Type B pancreatic cell (in vitro differentiated cells): ENCODE measurements at regions not wholly inside any gene's neighbourhood (a gene's known extent, or its start where the extent isn't known, plus 50 kb on each side); places are given as distances from the start of the nearest gene placed in this dataset.

Experiments
- DNase-seq: peaks from one replicate; pipeline ENCODE4 v3.0.0; 2021; ENCODE audit warnings: mixed read lengths; ENCODE audit not compliant: unreplicated experiment; ENCODE audit errors: extremely low spot score
- H3K27ac Mint-ChIP-seq: 2 replicates; pipeline ENCODE4 v1.8.0; 2021; ENCODE audit warnings: mild to moderate bottlenecking, mixed read lengths
- H3K27me3 Mint-ChIP-seq: 2 replicates; pipeline ENCODE4 v1.8.0; 2021; ENCODE audit warnings: mixed read lengths
- H3K36me3 Mint-ChIP-seq: 2 replicates; pipeline ENCODE4 v1.8.0; 2021; ENCODE audit warnings: mixed read lengths
- H3K4me1 Mint-ChIP-seq: one replicate; pipeline ENCODE4 v1.8.0; 2021; ENCODE audit warnings: mixed read lengths; ENCODE audit not compliant: unreplicated experiment
- H3K4me3 Mint-ChIP-seq: 2 replicates; pipeline ENCODE4 v1.8.0; 2021; ENCODE audit warnings: mild to moderate bottlenecking, mixed read lengths
- H3K9me3 Mint-ChIP-seq: 2 replicates; pipeline ENCODE4 v1.8.0; 2021; ENCODE audit warnings: mixed read lengths
- TF ChIP-seq, protein P1 (sequence below): fragments of 200-600 bp; sonication (generic); conservative IDR thresholded peaks from 2 replicates; pipeline ENCODE4 v1.5.0; 2021; ENCODE audit warnings: antibody characterized with exemption, mild to moderate bottlenecking

GRCh38 chr2:198268519-198268918 is 464.1 kb downstream of the PLCL1 start:
- Mint-ChIP-seq H3K9me3 (no peaks in the 10 kb centered on the region), H3K4me1 (peaks cover 6% of the 10 kb centered on the region), H3K36me3 (no peaks in the 10 kb centered on the region), H3K4me3 (no peak overlapping the region), H3K27ac (no peak overlapping the region), H3K27me3 (no peaks in the 10 kb centered on the region)
- TF ChIP-seq, protein P1, sequence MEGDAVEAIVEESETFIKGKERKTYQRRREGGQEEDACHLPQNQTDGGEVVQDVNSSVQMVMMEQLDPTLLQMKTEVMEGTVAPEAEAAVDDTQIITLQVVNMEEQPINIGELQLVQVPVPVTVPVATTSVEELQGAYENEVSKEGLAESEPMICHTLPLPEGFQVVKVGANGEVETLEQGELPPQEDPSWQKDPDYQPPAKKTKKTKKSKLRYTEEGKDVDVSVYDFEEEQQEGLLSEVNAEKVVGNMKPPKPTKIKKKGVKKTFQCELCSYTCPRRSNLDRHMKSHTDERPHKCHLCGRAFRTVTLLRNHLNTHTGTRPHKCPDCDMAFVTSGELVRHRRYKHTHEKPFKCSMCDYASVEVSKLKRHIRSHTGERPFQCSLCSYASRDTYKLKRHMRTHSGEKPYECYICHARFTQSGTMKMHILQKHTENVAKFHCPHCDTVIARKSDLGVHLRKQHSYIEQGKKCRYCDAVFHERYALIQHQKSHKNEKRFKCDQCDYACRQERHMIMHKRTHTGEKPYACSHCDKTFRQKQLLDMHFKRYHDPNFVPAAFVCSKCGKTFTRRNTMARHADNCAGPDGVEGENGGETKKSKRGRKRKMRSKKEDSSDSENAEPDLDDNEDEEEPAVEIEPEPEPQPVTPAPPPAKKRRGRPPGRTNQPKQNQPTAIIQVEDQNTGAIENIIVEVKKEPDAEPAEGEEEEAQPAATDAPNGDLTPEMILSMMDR: no peak
- DNase-seq: no peak

DNA sequence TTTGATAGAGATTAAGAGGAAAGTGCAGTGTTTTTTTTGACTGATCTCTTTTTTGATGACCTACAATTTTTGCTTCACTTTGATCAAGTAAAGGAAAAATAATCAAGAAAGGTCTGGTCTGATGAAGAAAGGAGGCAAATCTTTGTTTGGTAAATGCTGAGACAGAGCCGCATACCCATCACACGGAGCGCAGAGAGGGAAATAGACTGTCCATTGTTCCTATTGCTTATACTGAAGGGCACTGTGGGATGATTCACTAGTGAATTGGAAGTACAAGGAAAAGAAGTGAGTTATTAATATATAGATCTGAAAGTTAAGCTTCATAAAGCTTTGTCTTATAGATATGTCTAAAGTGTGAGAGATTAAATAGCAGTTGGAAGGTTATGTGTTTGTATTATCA is 455.1 kb downstream of the PLCL1 start:
- H3K9me3 Mint-ChIP-seq: no peaks in the 10 kb centered on the region
- H3K36me3 Mint-ChIP-seq: no peaks in the 10 kb centered on the region
- no peak overlapping the region for H3K27ac Mint-ChIP-seq
- no peak for DNase-seq
- TF ChIP-seq, protein P1: no peak
- H3K4me3 Mint-ChIP-seq: no peak overlapping the region
- no peaks in the 10 kb centered on the region for H3K4me1 Mint-ChIP-seq
- peaks cover 10% of the 10 kb centered on the region for H3K27me3 Mint-ChIP-seq

DNA sequence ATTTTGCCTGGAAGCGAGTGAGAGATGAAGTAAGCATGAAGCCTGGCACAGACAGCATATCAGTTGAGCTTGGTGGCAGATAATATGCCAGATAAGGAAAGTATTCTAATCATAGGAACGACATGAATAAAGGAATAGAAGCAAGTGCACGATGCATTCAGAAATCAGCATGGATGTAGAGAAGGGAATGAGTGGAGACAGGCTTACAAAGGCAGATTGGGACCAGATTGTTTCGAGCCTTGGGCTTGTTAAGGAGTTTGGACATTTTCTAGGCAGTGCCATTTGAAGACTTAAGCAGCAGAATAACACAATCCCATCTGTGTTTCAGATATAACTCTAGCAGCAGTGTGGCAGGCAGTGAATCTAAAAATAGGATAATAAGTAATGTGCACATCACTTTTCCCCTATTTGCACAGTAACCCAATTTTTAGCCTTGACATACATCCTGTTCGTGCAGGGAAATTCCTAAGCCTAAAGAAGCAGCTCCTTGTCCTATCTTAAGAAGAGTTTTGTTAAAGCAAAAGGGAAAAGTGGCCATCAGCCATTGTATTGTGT is 450.2 kb downstream of the PLCL1 start:
- DNase-seq: no peak
- no peaks in the 10 kb centered on the region for H3K4me1 Mint-ChIP-seq
- H3K4me3 Mint-ChIP-seq: no peak overlapping the region
- H3K27me3 Mint-ChIP-seq: peaks cover 10% of the 10 kb centered on the region
- TF ChIP-seq, protein P1: no peak
- H3K27ac Mint-ChIP-seq: no peak overlapping the region
- H3K9me3 Mint-ChIP-seq: no peaks in the 10 kb centered on the region
- no peaks in the 10 kb centered on the region for H3K36me3 Mint-ChIP-seq

- DNase-seq: no peak
- Mint-ChIP-seq H3K36me3 (no peaks in the 10 kb centered on the region), H3K27me3 (peaks cover 10% of the 10 kb centered on the region), H3K27ac (no peak overlapping the region), H3K4me3 (no peak overlapping the region), H3K9me3 (no peaks in the 10 kb centered on the region), H3K4me1 (no peaks in the 10 kb centered on the region)
- TF ChIP-seq, protein P1: no peak
Measured at GRCh38 chr2:198253995-198254394, 449.6 kb downstream of the PLCL1 start.

GRCh38 chr2:198252472-198252871 is 448.1 kb downstream of the PLCL1 start:
- Mint-ChIP-seq H3K27ac (no peak overlapping the region), H3K36me3 (no peaks in the 10 kb centered on the region), H3K4me1 (no peaks in the 10 kb centered on the region), H3K9me3 (no peaks in the 10 kb centered on the region), H3K4me3 (no peak overlapping the region), H3K27me3 (peaks cover 5% of the 10 kb centered on the region)
- no peak for DNase-seq
- TF ChIP-seq, protein P1: no peak

DNA sequence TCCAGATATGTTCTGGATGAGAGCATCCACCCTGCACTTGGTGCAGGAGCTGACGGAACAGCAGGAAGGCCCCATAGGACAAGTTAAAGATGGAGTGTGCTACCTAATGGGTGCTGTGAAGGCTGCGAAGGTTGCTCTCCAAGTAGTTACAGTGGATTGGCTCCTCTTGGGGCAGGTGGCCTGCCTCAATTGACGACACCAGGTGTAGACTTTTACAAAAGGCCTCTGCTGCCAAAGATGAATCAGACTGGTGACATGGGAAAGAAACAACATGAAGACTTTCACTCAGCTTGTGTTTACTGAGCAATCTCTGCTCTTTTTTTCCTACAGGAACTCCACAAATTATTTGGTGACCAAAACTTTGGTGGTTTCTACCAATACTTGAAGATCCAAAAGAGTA is 437.7 kb downstream of the PLCL1 start:
- TF ChIP-seq, protein P1: no peak
- H3K4me1 Mint-ChIP-seq: no peaks in the 10 kb centered on the region
- no peak overlapping the region for H3K27ac Mint-ChIP-seq
- peaks cover 7% of the 10 kb centered on the region for H3K27me3 Mint-ChIP-seq
- DNase-seq: no peak
- H3K4me3 Mint-ChIP-seq: no peak overlapping the region
- H3K36me3 Mint-ChIP-seq: no peaks in the 10 kb centered on the region
- no peaks in the 10 kb centered on the region for H3K9me3 Mint-ChIP-seq
